ENCODE measurements at regions not wholly inside any gene's neighbourhood (a gene's known extent, or its start where the extent isn't known, plus 50 kb on each side); places are given as distances from the start of the nearest gene placed in this dataset.

- no peaks in the 10 kb centered on the region for H3K27me3 ChIP-seq (ENCODE audit: control insufficient read depth, insufficient read depth, low read length)
- DNase-seq (ENCODE audit: low read depth, low spot score) (no peak), ATAC-seq (no peak)
- H3K4me1 ChIP-seq (ENCODE audit: control insufficient read depth, insufficient read depth, low read length) = no peaks in the 10 kb centered on the region
- H3K27ac ChIP-seq (ENCODE audit: low read length) = no peak overlapping the region
- CTCF ChIA-PET = interaction anchor here (1.0 kb wide), 1 partner anchor 100 kb away, joined by 7 read pairs; no protein-coding TSS in a partner anchor
- intact Hi-C loops (cut with micrococcal nuclease; ENCODE audit: unreplicated experiment) = no loop called here
- H3K36me3 ChIP-seq (ENCODE audit: control insufficient read depth, insufficient read depth, low read length) = no peaks in the 10 kb centered on the region
- POLR2A ChIA-PET = no interaction called here
- no peak overlapping the region for H3K4me3 ChIP-seq (ENCODE audit: low read depth in 2 of 2, low read length in 2 of 2)
- BruUV-seq (replicated peaks) = no TSS peak
- in situ Hi-C loops (cut with HindIII; ENCODE audit: low pct_unique_long_range_greater_than_20kb, low sequenced_read_pairs) = no loop called here
- H3K9me3 ChIP-seq (ENCODE audit: control insufficient read depth, insufficient read depth, low read depth, low read length) = no peaks in the 10 kb centered on the region
- TF ChIP-seq CTCF (IDR thresholded peaks at IDR 0.05) (peak; percentile 18; the same call in 1 of the 2 replicates), SIN3A (IDR thresholded peaks at IDR 0.05; ENCODE audit: borderline replicate concordance, insufficient read depth, low read depth, low read length) (no peak)
Measured at GRCh38 chr4:143085224-143085623, 99.5 kb upstream of the USP38 start.

GRCh38 chr4:143085659-143086058 is 99.1 kb upstream of the USP38 start:
- no peak for ATAC-seq

More at GRCh38 chr4:143085659-143086058, 99.1 kb upstream of the USP38 start:
- no peak for DNase-seq (ENCODE audit: low read depth, low spot score)
- Histone ChIP-seq H3K36me3 (ENCODE audit: control insufficient read depth, insufficient read depth, low read length) (no peaks in the 10 kb centered on the region), H3K27me3 (ENCODE audit: control insufficient read depth, insufficient read depth, low read length) (no peaks in the 10 kb centered on the region), H3K4me1 (ENCODE audit: control insufficient read depth, insufficient read depth, low read length) (no peaks in the 10 kb centered on the region), H3K27ac (ENCODE audit: low read length) (no peak overlapping the region), H3K4me3 (ENCODE audit: low read depth in 2 of 2, low read length in 2 of 2) (no peak overlapping the region), H3K9me3 (ENCODE audit: control insufficient read depth, insufficient read depth, low read depth, low read length) (no peaks in the 10 kb centered on the region)
- ChIA-PET CTCF (interaction anchor here (1.0 kb wide), 1 partner anchor 100 kb away, joined by 7 read pairs; no protein-coding TSS in a partner anchor), POLR2A (no interaction called here)
- in situ Hi-C loops (cut with HindIII; ENCODE audit: low pct_unique_long_range_greater_than_20kb, low sequenced_read_pairs) (no loop called here), intact Hi-C loops (cut with micrococcal nuclease; ENCODE audit: unreplicated experiment) (no loop called here)
- TF ChIP-seq POLR2AphosphoS5 (IDR thresholded peaks at IDR 0.05; ENCODE audit: low read depth, low read length) (no peak), TCF7L2 (IDR thresholded peaks at IDR 0.05; ENCODE audit: low read depth, low read length) (no peak), SIN3A (IDR thresholded peaks at IDR 0.05; ENCODE audit: borderline replicate concordance, insufficient read depth, low read depth, low read length) (no peak), REST (IDR thresholded peaks at IDR 0.05; ENCODE audit: insufficient read depth in 1 of 2, low read depth in 2 of 2, low read length in 1 of 2) (no peak), CTCF (IDR thresholded peaks at IDR 0.05) (no peak; the same call in 1 of the 2 replicates)
- no TSS peak for BruUV-seq (replicated peaks)
